GM18909 (cell line): ENCODE measurements at regions not wholly inside any gene's neighbourhood (a gene's known extent, or its start where the extent isn't known, plus 50 kb on each side); places are given as distances from the start of the nearest gene placed in this dataset.
"Not testable (repeated sequence)": the region's sequence is repeated elsewhere in the genome, so short reads cannot be mapped to it uniquely, and the experiment has no call there.

ENCODE experiments used
- ATAC-seq: cut with Tn5 transposase; IDR thresholded peaks from one replicate; pipeline ENCODE4 v1.9.1; 2021; ENCODE audit warnings: mild to moderate bottlenecking; ENCODE audit not compliant: unreplicated experiment, poor library complexity

DNA sequence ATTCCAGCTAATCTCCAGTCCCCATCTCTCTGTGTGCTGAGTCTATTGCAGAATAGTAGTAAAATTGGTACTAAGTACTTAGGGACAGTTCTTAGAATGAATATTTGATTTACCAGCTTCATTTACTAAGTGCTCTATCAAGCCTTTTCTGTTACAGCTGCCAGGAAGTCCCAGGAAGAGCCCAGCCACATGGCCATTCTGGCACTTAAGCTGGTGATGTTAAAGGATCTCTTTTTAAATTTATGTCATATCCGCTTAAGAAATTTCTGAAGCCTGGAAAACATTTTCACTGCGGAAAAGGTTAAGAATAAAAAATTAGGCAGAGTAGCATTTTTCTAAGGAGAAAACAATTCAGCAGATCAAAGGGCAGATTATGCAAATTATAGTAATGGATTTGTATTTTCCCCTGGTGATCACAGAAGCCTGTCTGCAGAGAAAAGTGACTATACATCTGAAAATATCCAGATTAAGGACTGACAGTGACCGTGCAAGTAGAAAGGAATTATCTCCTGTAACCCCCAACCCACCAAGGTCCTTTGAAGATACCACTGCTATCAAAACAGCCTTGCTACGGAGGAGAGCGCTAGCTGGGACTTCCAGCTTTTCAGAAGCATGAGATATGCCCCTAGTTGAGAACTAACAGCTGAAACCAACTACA lies 260.8 kb downstream of the SH3BP4 start:
- no peak for ATAC-seq

DNA sequence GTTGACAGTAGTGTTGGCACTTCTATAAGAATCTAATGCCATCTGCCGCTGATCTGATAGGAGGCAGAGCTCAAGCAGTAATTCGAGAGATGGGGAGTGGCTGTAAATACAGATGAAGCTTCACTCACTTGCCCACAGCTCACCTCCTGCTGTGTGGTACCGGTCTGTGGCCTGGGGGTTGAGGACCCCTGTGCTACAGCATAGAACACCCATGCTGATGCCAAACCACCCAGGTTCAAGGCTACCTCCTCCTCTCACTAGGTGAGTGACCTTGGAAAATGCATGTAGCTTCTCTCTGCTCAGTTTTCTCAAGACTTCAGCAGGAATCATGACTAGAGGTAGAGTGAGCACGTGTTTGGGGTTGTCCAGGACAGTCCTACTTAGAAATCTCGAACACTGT lies 263.4 kb downstream of the SH3BP4 start:
- no peak for ATAC-seq

DNA sequence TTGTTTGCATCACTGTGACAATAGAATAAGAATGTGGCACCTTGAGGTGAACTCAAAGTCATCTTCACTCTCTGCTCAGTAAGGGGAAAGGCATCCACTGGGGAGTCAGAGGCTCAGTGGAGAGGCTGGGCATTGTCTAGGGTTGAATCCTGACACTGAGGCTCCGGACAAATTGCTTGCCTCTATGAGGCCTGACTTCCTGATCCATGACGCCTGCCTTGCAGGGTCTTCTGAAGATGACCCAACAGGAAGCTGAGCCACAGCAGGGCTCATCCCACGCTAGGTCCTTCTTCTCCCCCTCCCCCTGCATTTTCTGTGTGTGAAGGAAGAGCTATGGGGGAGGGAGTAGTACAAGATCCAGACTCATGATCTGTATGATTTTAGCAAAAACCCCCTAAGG lies 265.1 kb downstream of the SH3BP4 start:
- no peak for ATAC-seq

DNA sequence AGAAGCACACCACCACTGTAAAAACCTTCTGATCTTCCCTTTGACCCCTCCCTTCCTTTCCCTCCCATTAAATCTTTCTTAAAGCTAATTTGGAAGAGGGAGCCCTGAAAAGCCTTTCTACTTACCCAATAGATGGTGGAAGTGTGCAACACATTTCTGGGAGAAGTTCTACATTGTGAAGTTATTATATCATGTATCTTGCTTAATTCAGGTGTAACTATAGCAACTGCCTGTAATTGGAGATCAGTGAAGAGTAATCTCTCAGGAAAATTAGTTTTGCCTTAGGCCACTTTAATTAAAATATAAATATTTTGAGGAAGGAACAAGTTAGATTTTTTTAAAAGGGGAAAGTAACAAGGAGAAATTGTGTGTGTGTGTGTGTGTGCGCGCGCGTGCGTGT lies 266.0 kb downstream of the SH3BP4 start:
- no peak for ATAC-seq

DNA sequence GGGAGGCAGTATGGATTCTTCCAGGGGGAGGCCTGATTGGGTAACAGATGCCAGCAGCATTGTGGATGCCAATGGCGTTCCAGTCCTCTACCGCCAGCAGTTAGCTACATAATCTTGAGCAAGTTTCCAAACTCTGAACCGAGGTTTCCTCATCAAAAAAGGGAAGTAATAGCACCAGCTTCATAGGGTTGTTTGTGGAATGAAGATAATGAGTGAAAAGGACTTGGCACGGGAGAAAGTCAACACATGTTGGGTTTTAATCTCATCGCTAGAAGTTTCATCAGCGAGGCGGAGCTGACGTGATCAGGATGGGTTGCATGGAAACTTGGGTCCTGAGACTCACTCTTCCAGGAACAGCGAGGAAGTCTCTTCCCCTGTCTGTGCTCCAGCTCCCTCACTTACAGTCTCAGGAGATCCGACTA lies 266.7 kb downstream of the SH3BP4 start:
- no peak for ATAC-seq

DNA sequence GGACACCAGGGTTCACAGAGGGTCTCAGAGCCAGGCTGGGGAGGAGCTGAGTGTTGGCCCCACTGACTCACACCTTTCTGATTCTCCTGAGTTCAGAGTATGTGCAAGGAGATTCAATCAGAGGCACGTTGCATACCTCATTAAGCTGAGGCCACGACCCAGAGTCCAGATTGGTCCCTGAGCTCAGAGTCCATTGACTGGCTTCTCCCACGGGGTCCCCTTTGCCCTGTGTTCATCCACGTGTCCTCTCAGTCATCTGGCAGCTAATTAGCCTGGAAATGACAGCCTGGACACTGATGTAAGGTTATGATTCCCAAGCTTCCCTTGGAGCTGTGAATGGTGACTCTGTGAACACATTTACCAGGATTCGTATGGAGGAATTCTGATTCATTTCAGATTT lies 267.2 kb downstream of the SH3BP4 start:
- no peak for ATAC-seq

DNA sequence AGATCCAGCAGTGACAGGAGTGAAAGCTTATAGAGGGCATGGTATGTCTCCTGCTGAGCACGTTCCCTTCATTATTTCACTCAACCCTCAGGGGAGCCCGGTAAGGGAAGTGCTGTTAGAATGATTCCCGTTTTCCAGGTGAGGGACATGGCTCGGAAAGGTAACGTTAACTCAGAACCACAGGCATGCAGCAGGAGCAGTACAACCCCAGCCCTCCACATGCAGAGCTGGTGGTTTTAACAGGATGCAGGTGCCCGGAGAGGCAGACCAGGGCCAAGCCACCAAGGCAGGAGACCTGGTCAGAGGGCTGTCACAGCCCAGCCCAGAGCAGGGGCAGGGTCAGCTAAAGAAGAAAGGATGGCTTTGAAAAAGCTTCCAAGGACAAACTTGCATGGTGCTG lies 268.5 kb downstream of the SH3BP4 start:
- ATAC-seq: no peak

DNA sequence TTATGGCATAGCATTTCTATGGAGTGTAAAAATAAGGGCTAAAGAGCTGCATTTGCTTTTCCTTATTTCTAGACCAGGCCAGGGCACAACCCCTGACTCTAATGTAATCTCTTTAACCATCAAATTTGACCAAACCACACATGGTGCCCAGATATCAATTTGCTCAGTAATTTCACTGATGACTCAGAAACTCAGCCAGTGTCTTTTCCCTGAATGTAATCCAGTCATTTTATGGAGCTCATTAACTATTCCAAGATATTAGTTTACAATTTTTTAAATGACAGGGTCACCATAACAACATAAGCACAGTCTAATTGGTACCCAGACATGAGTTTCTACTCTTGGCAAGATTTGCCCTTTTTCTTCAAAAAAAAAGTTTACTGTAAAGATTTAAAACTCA lies 270.8 kb upstream of the AGAP1 start:
- no peak for ATAC-seq

DNA sequence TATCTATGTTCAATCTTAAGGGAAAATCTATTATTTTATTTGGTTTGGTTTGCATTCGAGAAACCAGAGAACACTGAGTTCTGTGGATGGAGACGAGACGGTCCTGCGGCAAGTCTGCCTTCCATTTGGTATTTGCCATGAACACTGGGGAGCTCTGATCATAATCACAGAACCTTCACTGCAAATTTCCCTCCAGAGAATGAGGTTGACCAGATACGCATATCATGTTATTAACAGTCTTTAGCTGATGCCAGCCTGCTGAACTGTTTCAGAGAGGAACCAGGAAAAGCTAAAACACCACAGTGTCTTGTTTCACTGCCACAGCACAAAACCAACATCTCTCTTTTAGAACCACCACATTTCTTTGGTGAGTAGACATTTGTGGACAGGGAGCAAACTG lies 269.4 kb upstream of the AGAP1 start:
- no peak for ATAC-seq

DNA sequence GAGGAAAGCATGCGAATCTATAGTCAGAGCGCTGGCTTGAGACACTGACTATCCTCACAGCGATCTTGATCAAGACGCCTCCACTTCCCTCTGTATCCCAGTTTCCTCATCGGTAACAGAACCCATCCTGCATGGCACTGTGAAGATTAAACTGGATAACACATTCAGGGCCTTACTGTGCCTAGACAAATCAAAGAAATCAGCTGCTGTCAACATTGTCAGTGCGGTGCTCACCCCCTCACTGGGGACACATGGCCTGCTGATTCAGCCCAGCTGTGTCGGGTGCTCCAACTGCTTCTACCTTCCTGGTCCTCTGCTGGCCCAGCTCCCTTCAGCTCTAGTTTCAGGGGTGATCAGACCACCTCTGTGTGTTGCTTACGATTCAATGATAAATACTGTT lies 268.6 kb upstream of the AGAP1 start:
- no peak for ATAC-seq

DNA sequence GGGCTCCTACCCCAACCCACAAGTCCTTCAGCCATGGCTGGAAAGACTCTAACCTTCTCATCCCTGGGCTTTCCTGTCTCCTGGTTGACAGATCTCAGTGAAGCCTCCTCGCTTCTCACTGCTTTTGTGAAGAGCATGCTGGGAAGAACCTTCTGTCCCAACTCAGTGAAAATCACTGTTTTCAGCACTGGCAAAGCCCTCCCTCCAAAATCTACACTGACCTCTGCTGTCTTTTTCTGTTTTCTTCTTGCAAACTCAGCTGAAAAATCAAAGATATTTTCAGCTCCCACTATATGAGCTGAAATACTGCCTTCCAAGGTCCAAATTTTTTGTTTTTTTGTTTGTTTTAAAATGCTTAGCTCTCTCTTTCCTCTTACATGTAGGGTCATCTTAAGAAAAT lies 266.3 kb upstream of the AGAP1 start:
- ATAC-seq: no peak

DNA sequence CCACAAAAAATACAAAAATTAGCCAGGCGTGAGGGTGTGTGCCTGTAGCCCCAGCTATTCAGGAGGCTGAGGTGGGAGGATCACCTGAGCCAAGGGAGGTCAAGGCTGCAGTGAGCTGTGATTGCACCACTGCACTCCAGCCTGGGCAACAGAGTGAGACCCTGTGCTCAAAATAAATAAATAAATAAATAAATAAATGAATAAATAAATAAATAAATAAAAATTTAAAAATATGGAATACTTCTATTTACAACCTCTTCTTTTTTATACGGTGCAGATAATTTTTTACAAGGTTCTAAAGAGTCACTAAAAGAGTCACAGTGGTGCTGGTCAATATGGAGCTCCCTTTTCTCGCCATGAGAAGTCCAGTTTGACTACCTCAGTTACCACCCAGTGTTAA lies 265.4 kb upstream of the AGAP1 start:
- not testable (repeated sequence) for ATAC-seq

DNA sequence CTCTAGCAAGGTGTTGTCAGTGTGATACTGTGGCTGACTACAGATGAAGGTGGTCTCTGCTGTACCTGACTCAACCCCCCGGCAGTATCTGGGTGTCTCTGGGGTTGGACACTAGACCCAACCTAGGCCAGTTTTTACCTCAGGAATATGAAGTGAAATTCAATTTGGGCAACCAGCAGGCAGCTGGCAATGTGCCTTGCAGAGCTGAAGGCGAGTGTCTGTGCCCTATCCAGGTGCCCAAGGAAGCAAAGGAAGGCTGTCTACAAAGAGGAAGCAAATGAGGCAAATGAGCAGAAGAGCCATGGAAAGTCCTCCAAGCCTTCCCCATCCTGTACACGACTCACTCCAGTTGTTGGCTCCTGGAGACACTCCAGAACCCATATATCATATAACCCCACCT lies 264.6 kb upstream of the AGAP1 start:
- ATAC-seq: no peak

DNA sequence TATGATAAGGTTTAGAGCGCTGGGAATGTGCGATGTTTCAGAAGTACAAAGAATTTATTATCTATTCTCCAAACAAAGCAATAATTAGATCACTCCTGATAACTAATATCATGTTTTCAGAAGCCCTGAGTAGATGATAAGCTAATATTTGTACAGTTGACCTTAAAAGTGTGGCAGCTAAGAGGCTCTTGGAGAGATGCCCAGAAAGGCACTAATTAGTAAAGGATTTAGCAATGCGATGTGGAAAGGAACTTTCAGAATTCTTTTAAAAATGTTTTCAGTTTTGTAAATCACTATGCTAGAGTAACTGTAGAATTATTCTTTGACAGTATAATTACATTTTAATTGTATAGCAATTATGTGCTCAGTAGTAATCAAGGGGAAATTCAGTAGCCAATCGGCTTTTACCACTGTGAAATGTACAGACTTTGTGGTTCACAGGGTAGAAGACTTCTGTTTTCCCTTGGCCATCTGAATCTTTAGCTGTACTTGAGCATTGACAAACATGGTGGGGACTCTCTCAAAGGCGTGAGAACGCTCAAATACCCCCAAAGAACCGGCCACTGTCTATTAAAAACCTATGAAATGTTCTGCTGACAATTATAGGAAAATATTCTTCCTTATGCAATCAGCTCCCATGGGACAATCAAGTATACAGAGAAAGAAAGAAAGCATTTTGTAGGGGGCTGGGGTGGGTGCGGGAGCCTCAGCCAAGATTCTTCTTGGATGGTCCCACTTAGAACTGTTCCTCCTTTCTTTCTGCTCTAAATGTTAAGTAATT lies 262.8 kb upstream of the AGAP1 start:
- ATAC-seq: no peak

DNA sequence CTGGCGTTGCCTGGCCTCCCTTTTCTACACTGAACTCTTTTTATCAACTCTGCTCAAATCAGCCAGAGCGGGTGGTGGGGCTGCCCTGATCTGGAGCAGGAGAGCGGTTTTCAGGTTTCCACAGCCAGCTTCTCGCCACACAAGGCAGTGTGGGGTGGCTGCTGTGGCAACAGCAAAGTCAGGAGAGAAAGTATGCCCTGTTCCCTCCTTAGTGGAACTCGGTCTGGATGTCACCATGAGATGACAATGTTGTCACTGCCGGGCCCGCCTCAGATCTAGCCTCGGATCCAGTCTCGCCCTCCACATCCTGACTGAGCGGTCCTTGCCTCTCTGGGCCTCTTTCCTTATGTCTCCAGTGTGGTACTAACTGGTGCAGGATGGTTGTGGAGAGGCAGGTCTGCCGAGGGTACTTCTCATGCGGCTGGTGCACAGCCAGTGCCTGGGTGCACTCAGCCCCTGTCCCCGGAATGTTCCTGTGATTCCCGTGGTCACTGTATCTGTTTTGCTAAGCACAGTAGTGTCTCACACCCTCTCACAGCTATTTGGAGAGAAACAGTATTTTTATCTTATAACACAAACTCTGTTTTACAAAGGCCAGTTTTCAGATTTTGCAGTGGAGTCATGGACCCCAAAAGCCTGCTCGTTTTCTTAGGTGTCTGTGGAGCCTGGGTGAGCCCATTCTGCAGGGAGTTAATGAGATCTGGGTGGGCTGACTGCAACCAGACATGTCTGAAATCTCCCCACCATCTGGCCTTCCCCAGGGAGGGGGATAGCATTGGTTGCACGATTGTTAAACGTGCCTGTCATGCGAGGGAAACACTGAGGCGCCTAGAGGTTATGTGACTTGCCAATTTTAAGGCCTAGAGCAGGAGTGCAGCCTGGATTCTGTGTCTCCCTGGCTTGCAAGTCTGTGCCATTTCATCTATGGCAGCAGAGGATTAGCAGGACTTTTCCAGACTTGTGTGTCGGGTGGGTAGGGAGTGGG lies 261.1 kb upstream of the AGAP1 start:
- no peak for ATAC-seq

DNA sequence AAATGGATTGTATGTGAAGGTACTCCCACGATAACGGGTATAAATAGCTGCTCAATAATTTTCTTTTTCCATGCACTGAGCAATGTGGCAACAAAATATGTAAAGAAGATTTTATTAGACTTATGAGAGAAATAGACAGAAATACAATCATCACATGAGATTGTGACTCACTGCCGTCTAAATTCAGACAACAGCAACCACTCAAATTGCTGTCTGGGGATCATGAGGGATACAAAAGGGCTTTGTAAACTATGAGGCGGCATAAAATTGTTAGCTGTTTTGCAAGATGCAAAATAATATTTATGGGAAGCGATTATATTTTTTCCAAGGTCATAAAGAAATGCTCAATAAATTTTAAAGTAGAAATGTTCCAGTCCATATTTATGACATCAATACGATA lies 259.1 kb upstream of the AGAP1 start:
- no peak for ATAC-seq

DNA sequence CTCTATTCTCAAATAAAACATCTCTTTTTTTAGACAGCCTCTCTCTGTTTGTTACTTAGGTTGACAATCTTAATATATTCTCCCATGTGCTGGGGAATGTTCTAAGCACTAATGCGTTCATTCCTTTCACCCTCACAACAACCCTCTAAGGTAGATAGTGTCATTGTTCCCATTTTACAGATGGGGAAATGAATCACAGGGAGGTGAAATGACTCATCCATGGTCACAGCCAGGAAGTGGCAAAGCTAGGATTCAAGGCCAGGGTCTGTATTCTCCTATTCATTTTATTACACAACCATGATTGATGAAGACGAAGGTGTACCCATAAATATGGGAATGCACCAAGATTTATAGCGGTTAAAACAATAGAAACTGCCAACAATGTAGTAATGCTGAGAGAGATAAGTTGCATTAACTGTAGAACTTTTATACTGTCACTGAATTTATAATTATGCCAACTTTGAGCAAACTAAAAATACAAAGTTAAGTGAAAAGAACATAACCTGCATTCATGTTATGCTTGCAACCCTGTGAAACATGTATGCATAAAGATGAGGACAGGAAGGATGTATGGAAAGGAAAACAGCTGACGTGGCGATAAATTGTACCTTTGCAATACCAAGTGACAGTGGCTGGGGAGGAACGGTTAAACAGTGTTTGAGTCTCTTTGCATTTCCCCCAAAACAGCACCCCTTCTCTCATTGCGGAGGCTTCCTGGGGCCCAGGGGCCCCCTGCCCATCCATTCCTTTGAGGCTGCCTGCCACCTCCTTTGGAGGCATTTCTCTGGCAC lies 257.7 kb upstream of the AGAP1 start:
- no peak for ATAC-seq

DNA sequence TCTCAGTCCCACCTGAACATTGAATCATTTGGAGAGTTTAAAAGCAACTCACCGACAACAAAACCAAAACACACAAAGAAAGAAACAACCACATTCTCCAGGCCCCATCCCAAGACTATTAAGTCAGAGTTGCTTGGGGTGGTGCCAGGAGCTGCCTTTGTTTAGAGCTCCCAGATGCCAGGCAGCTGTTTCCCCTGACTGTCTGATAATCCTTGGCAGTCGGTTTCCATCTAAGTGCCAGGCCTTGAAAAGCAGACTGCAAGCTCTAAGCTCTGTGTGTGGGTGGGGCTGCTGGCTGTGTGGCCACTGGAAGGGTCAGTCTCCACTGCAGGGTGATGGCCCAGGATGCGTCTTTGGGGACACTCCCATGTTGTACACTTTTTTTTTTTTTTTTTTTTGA lies 255.3 kb upstream of the AGAP1 start:
- ATAC-seq: no peak

DNA sequence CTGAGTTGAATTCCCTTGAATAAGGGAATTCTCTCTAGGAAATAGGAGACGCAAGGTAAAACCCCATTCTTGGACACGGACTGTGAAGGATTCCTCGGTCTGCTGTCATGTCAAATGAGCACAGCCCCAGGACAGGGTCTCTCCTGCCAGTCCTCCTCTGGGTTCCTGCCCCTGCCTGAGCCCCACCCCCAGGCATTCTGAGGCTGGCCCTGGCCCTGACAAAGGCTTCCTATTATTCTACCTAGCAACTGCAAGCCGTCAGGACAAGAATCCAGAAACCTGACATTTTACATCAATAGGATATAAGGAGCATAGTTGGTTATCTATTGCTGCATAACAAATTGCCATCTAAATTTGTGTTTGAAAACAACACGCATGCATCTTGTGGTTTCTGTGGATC lies 253.3 kb upstream of the AGAP1 start:
- no peak for ATAC-seq
